Vagina (tissue), 2 donors: ENCODE measurements at regions not wholly inside any gene's neighbourhood (a gene's known extent, or its start where the extent isn't known, plus 50 kb on each side); places are given as distances from the start of the nearest gene placed in this dataset.
"Not testable (repeated sequence)": the region's sequence is repeated elsewhere in the genome, so short reads cannot be mapped to it uniquely, and the experiment has no call there.

Experiments
- DNase-seq, 2 donors: peaks; one replicate each; pipeline ENCODE4 v3.0.0-alpha.2; 2017; ENCODE audit errors: extremely low spot score in 2 of 2
- H3K27ac ChIP-seq: fragments of 200-600 bp; sonication (generic); one replicate; pipeline ENCODE4 v1.5.1; 2019
- H3K27me3 ChIP-seq: fragments of 200-600 bp; sonication (generic); one replicate; pipeline ENCODE4 v1.5.1; 2019
- H3K36me3 ChIP-seq, 2 donors: fragments of 200-600 bp; sonication (generic); one replicate each; pipeline ENCODE4 v1.5.1; 2017 to 2019
- H3K4me1 ChIP-seq: fragments of 200-600 bp; sonication (generic); one replicate; pipeline ENCODE4 v1.5.1; 2019
- H3K4me3 ChIP-seq, 2 donors: fragments of 200-600 bp; sonication (generic); 1 replicate in 1 of 2; 2 replicates in 1 of 2; pipeline ENCODE4 v1.5.1; 2016 to 2019
- H3K9me3 ChIP-seq: fragments of 200-600 bp; sonication (generic); one replicate; pipeline ENCODE4 v1.5.1; 2019
- CTCF ChIP-seq, 3 experiments: fragments of 450-650 bp in 2 of 3; fragments of 200-600 bp in 1 of 3; sonication (generic) in 1 of 3; IDR thresholded peaks; one replicate each; pipeline ENCODE4 v1.5.1; 2017 to 2019; ENCODE audit warnings: antibody characterized with exemption in 3 of 3, mild to moderate bottlenecking in 2 of 3, moderate library complexity in 2 of 3
- POLR2A ChIP-seq, 2 donors: fragments of 450-650 bp; IDR thresholded peaks; one replicate each; pipeline ENCODE4 v1.6.1; 2017; ENCODE audit warnings: antibody characterized with exemption in 2 of 2, mild to moderate bottlenecking in 2 of 2, moderate library complexity in 2 of 2
- POLR2AphosphoS5 ChIP-seq, 2 donors: sonication (generic); formaldehyde crosslinking; IDR thresholded peaks; one replicate each; pipeline ENCODE4 v1.9.0; 2017; ENCODE audit warnings: antibody characterized with exemption in 2 of 2, mild to moderate bottlenecking in 2 of 2, low read depth in 1 of 2; ENCODE audit not compliant: insufficient read depth in 1 of 2
- intact Hi-C: fragments of 100-400 bp; cut with DNase I; formaldehyde crosslinking; loops from one replicate; pipeline ENCODE4 v1.15.1; 2023

- no peaks in the 10 kb centered on the region for H3K36me3 ChIP-seq
- no peaks in the 10 kb centered on the region for H3K4me1 ChIP-seq
- no peaks in the 10 kb centered on the region for H3K9me3 ChIP-seq
- TF ChIP-seq POLR2AphosphoS5 (IDR thresholded peaks at IDR 0.05; ENCODE audit: insufficient read depth in 1 of 2, low read depth in 1 of 2) (no peak), CTCF (IDR thresholded peaks at IDR 0.05) (no peak), POLR2A (IDR thresholded peaks at IDR 0.05) (no peak)
- H3K4me3 ChIP-seq, result no peak overlapping the region
- H3K27me3 ChIP-seq, result no peaks in the 10 kb centered on the region
- intact Hi-C loops, result no loop called here
- DNase-seq, result no peak
- no peak overlapping the region for H3K27ac ChIP-seq
These were observed 302.5 kb downstream of the ACTR3B start for GRCh38 chr7:153061910-153062528.

GRCh38 chr7:153065051-153065450, 305.5 kb downstream of the ACTR3B start:
- H3K27me3 ChIP-seq, result no peaks in the 10 kb centered on the region
- no peak for DNase-seq
- no peak overlapping the region for H3K27ac ChIP-seq
- no peaks in the 10 kb centered on the region for H3K9me3 ChIP-seq
- no peak overlapping the region for H3K4me3 ChIP-seq
- H3K36me3 ChIP-seq, result no peaks in the 10 kb centered on the region
- intact Hi-C loops, result no loop called here
- no peak for TF ChIP-seq POLR2AphosphoS5 (IDR thresholded peaks at IDR 0.05; ENCODE audit: insufficient read depth in 1 of 2, low read depth in 1 of 2)
- TF ChIP-seq POLR2A (IDR thresholded peaks at IDR 0.05), result no peak
- no peak for TF ChIP-seq CTCF (IDR thresholded peaks at IDR 0.05)
- no peaks in the 10 kb centered on the region for H3K4me1 ChIP-seq

- Histone ChIP-seq H3K27me3 (no peaks in the 10 kb centered on the region), H3K27ac (no peak overlapping the region), H3K4me3 (no peak overlapping the region), H3K4me1 (no peaks in the 10 kb centered on the region), H3K9me3 (no peaks in the 10 kb centered on the region), H3K36me3 (no peaks in the 10 kb centered on the region)
- intact Hi-C loops, result no loop called here
- DNase-seq, result no peak
- TF ChIP-seq CTCF (IDR thresholded peaks at IDR 0.05) (no peak), POLR2A (IDR thresholded peaks at IDR 0.05) (no peak), POLR2AphosphoS5 (IDR thresholded peaks at IDR 0.05; ENCODE audit: insufficient read depth in 1 of 2, low read depth in 1 of 2) (no peak)
These were observed 307.2 kb downstream of the ACTR3B start for GRCh38 chr7:153066711-153067110.

- intact Hi-C loops, result no loop called here
- no peak overlapping the region for H3K4me3 ChIP-seq
- DNase-seq, result no peak
- TF ChIP-seq CTCF (IDR thresholded peaks at IDR 0.05), result no peak
- TF ChIP-seq POLR2A (IDR thresholded peaks at IDR 0.05), result no peak
- no peak for TF ChIP-seq POLR2AphosphoS5 (IDR thresholded peaks at IDR 0.05; ENCODE audit: insufficient read depth in 1 of 2, low read depth in 1 of 2)
- H3K27me3 ChIP-seq, result no peaks in the 10 kb centered on the region
- H3K27ac ChIP-seq, result no peak overlapping the region
- H3K36me3 ChIP-seq, result no peaks in the 10 kb centered on the region
- H3K4me1 ChIP-seq, result no peaks in the 10 kb centered on the region
- no peaks in the 10 kb centered on the region for H3K9me3 ChIP-seq
These were observed 310.6 kb downstream of the ACTR3B start for GRCh38 chr7:153070141-153070540.

- Histone ChIP-seq H3K36me3 (no peaks in the 10 kb centered on the region), H3K27me3 (no peaks in the 10 kb centered on the region), H3K9me3 (no peaks in the 10 kb centered on the region), H3K4me3 (no peak overlapping the region), H3K27ac (no peak overlapping the region), H3K4me1 (no peaks in the 10 kb centered on the region)
- intact Hi-C loops, result no loop called here
- no peak for DNase-seq
- TF ChIP-seq POLR2A (IDR thresholded peaks at IDR 0.05) (no peak), POLR2AphosphoS5 (IDR thresholded peaks at IDR 0.05; ENCODE audit: insufficient read depth in 1 of 2, low read depth in 1 of 2) (no peak), CTCF (IDR thresholded peaks at IDR 0.05) (no peak)
These were observed 313.3 kb downstream of the ACTR3B start for GRCh38 chr7:153072806-153073205.

GRCh38 chr7:153076289-153076688, 316.7 kb downstream of the ACTR3B start:
- H3K4me3 ChIP-seq, intact Hi-C loops, H3K27ac ChIP-seq, H3K9me3 ChIP-seq, H3K27me3 ChIP-seq, H3K36me3 ChIP-seq, DNase-seq, H3K4me1 ChIP-seq: not testable (repeated sequence)
